ENCODE measurements at regions not wholly inside any gene's neighbourhood (a gene's known extent, or its start where the extent isn't known, plus 50 kb on each side); places are given as distances from the start of the nearest gene placed in this dataset.
"Not testable (repeated sequence)": the region's sequence is repeated elsewhere in the genome, so short reads cannot be mapped to it uniquely, and the experiment has no call there.

GRCh38 chr12:61584943-61585342 is 675.3 kb upstream of the USP15 start:
- Histone ChIP-seq H3K4me1 (ENCODE audit: control insufficient read depth, extremely low read depth, insufficient read depth, low read length) (no peaks in the 10 kb centered on the region), H3K4me2 (ENCODE audit: extremely low read depth, insufficient read depth, low read length) (no peak overlapping the region), H3K27me3 (ENCODE audit: control insufficient read depth, insufficient read depth, low read length) (no peaks in the 10 kb centered on the region), H2AFZ (ENCODE audit: low read length) (no peak overlapping the region), H3K36me3 (ENCODE audit: control insufficient read depth, insufficient read depth, low read length) (no peaks in the 10 kb centered on the region), H3K27ac (ENCODE audit: insufficient read depth, low read length) (no peak overlapping the region), H4K20me1 (ENCODE audit: control insufficient read depth, extremely low read depth, insufficient read depth, low read length) (no peaks in the 10 kb centered on the region), H3K9me3 (ENCODE audit: control insufficient read depth, insufficient read depth, low read depth, low read length) (no peaks in the 10 kb centered on the region), H3K9ac (ENCODE audit: insufficient read depth, low read length) (no peak overlapping the region), H3K4me3 (replicated peaks in 1 of 4; ENCODE audit: control extremely low read depth in 1 of 4, insufficient read depth in 1 of 4, low read depth in 3 of 4, low read length in 4 of 4) (no peak overlapping the region), H3K79me2 (ENCODE audit: control insufficient read depth, insufficient read depth, low read length) (no peaks in the 10 kb centered on the region)
- DNase-seq (ENCODE audit: low read depth in 2 of 2) = no peak
- TF ChIP-seq CTCF (conservative IDR thresholded peaks at IDR 0.05 in 1 of 2, IDR thresholded peaks at IDR 0.05 in 1 of 2; ENCODE audit: low read depth in 1 of 2, low read length in 2 of 2) = no peak
- TF ChIP-seq EZH2 (IDR thresholded peaks at IDR 0.05; ENCODE audit: low read length, missing control alignments) = no peak

GRCh38 chr12:61590864-61591263 is 669.3 kb upstream of the USP15 start:
- DNase-seq (ENCODE audit: low read depth in 2 of 2); H3K9ac ChIP-seq (ENCODE audit: insufficient read depth, low read length); H3K27ac ChIP-seq (ENCODE audit: insufficient read depth, low read length); H3K4me1 ChIP-seq (ENCODE audit: control insufficient read depth, extremely low read depth, insufficient read depth, low read length); H3K4me3 ChIP-seq (replicated peaks in 1 of 4; ENCODE audit: control extremely low read depth in 1 of 4, insufficient read depth in 1 of 4, low read depth in 3 of 4, low read length in 4 of 4); H4K20me1 ChIP-seq (ENCODE audit: control insufficient read depth, extremely low read depth, insufficient read depth, low read length); H3K79me2 ChIP-seq (ENCODE audit: control insufficient read depth, insufficient read depth, low read length); H3K36me3 ChIP-seq (ENCODE audit: control insufficient read depth, insufficient read depth, low read length); H3K27me3 ChIP-seq (ENCODE audit: control insufficient read depth, insufficient read depth, low read length); H3K4me2 ChIP-seq (ENCODE audit: extremely low read depth, insufficient read depth, low read length); H3K9me3 ChIP-seq (ENCODE audit: control insufficient read depth, insufficient read depth, low read depth, low read length); H2AFZ ChIP-seq (ENCODE audit: low read length): not testable (repeated sequence)

GRCh38 chr12:61610143-61610542 is 650.1 kb upstream of the USP15 start:
- H3K9me3 ChIP-seq (ENCODE audit: control insufficient read depth, insufficient read depth, low read depth, low read length) = no peaks in the 10 kb centered on the region
- no peak overlapping the region for H2AFZ ChIP-seq (ENCODE audit: low read length)
- H3K4me2 ChIP-seq (ENCODE audit: extremely low read depth, insufficient read depth, low read length) = no peak overlapping the region
- no peak overlapping the region for H3K9ac ChIP-seq (ENCODE audit: insufficient read depth, low read length)
- no peak overlapping the region for H3K27ac ChIP-seq (ENCODE audit: insufficient read depth, low read length)
- no peak overlapping the region for H3K4me3 ChIP-seq (replicated peaks in 1 of 4; ENCODE audit: control extremely low read depth in 1 of 4, insufficient read depth in 1 of 4, low read depth in 3 of 4, low read length in 4 of 4)
- H4K20me1 ChIP-seq (ENCODE audit: control insufficient read depth, extremely low read depth, insufficient read depth, low read length) = no peaks in the 10 kb centered on the region
- TF ChIP-seq CTCF (conservative IDR thresholded peaks at IDR 0.05 in 1 of 2, IDR thresholded peaks at IDR 0.05 in 1 of 2; ENCODE audit: low read depth in 1 of 2, low read length in 2 of 2) (no peak), EZH2 (IDR thresholded peaks at IDR 0.05; ENCODE audit: low read length, missing control alignments) (no peak)
- no peaks in the 10 kb centered on the region for H3K4me1 ChIP-seq (ENCODE audit: control insufficient read depth, extremely low read depth, insufficient read depth, low read length)
- no peaks in the 10 kb centered on the region for H3K36me3 ChIP-seq (ENCODE audit: control insufficient read depth, insufficient read depth, low read length)
- no peaks in the 10 kb centered on the region for H3K27me3 ChIP-seq (ENCODE audit: control insufficient read depth, insufficient read depth, low read length)
- H3K79me2 ChIP-seq (ENCODE audit: control insufficient read depth, insufficient read depth, low read length) = no peaks in the 10 kb centered on the region
- DNase-seq (ENCODE audit: low read depth in 2 of 2) = no peak

- DNase-seq (ENCODE audit: low read depth in 2 of 2) = no peak
- no peaks in the 10 kb centered on the region for H3K9me3 ChIP-seq (ENCODE audit: control insufficient read depth, insufficient read depth, low read depth, low read length)
- H3K4me3 ChIP-seq (replicated peaks in 1 of 4; ENCODE audit: control extremely low read depth in 1 of 4, insufficient read depth in 1 of 4, low read depth in 3 of 4, low read length in 4 of 4) = no peak overlapping the region
Measured at GRCh38 chr12:61629702-61630101, 630.5 kb upstream of the USP15 start.

More at GRCh38 chr12:61629702-61630101, 630.5 kb upstream of the USP15 start:
- H3K27ac ChIP-seq (ENCODE audit: insufficient read depth, low read length) = no peak overlapping the region
- H2AFZ ChIP-seq (ENCODE audit: low read length) = no peak overlapping the region
- H4K20me1 ChIP-seq (ENCODE audit: control insufficient read depth, extremely low read depth, insufficient read depth, low read length) = no peaks in the 10 kb centered on the region
- H3K9ac ChIP-seq (ENCODE audit: insufficient read depth, low read length) = no peak overlapping the region
- H3K4me1 ChIP-seq (ENCODE audit: control insufficient read depth, extremely low read depth, insufficient read depth, low read length) = no peaks in the 10 kb centered on the region
- no peaks in the 10 kb centered on the region for H3K36me3 ChIP-seq (ENCODE audit: control insufficient read depth, insufficient read depth, low read length)
- H3K4me2 ChIP-seq (ENCODE audit: extremely low read depth, insufficient read depth, low read length) = no peak overlapping the region
- no peaks in the 10 kb centered on the region for H3K79me2 ChIP-seq (ENCODE audit: control insufficient read depth, insufficient read depth, low read length)
- H3K27me3 ChIP-seq (ENCODE audit: control insufficient read depth, insufficient read depth, low read length) = no peaks in the 10 kb centered on the region
- no peak for TF ChIP-seq CTCF (conservative IDR thresholded peaks at IDR 0.05 in 1 of 2, IDR thresholded peaks at IDR 0.05 in 1 of 2; ENCODE audit: low read depth in 1 of 2, low read length in 2 of 2)
- no peak for TF ChIP-seq EZH2 (IDR thresholded peaks at IDR 0.05; ENCODE audit: low read length, missing control alignments)

Measured in fibroblast of lung (primary cell).